Activated CD8-positive, alpha-beta memory T cell treated with anti-CD3 and anti-CD28 coated beads for 24 hours (primary cell): ENCODE measurements at regions not wholly inside any gene's neighbourhood (a gene's known extent, or its start where the extent isn't known, plus 50 kb on each side); places are given as distances from the start of the nearest gene placed in this dataset.

ENCODE experiments used
- DNase-seq: peaks from one replicate; pipeline ENCODE4 v3.0.0-alpha.2; 2020

DNA sequence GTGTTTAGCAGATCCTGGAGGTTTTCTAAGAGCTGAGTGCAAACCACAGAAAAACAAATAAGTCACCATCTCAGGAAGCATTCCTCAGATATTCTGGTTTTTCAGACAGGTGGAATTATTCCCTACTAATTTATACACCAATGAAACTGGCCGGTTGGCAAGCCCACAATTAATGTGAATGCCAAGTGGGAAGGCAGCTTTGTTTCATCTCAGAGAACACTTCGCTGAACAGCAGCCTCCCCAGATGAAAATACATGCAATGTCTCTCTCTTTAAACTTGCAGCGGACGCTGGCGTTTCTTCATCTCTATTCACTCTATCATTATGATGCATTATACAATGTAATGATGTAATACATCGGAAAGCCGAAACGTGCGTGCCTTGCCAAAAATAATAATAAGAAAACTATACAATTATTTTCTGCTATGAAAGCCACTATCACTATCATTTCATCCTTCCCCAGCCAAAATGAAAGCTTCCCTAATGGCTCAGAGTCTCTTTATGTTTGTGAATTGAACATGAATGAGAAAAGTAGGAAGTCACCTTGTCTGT is 649.4 kb downstream of the BCL11A start:
- DNase-seq: no peak

DNA sequence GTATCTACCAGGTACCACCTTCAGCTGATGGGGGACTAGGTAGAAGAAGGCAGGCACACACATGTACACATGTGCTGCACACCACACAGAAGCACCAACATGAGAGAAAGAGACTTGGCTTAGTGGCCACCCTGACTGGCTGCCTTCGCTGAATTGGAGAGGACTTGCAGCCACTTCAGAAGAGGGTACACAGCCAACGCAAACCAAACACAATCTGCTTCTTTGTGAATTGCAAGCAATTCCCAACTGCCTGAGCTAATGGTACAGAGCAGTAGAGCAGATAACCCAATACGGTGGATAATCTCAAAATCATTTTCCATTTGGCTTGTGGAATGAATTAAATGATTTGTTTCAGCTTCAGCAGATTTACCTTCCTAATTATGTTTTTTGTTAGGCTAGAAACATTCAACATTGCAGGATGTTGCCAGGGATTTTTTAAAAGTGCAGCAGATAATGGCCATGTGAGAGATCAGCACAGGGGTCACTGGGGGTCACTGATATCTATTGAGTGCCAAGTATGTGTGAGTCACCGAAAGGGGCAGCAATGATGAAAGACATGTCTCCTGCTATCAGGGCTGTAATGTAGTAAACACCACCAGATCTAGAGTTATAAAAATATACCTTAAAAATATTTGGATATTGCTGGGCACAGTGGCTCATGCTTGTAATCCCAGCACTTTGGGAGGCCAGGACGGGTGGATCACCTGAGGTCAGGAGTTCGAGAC is 652.6 kb downstream of the BCL11A start:
- no peak for DNase-seq

DNA sequence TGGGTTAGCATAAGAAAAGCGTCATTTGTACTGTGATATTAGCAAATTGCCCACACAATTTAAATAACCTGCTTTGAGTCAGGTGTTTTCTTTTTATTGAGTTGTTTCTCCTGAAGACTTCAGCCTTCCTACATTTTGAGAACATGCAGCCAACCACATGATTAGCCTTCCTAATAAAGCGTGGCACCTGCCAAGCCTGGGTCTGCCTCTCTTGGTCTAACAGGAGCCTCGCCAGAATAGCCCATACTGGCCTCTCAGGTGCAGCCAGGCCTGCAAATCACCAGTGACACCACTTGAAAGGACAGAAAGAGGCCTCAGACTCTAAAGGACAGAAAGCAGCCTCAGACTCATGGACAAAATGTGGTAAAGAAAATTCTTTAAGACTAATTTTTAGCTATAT is 653.8 kb downstream of the BCL11A start:
- DNase-seq: no peak

DNA sequence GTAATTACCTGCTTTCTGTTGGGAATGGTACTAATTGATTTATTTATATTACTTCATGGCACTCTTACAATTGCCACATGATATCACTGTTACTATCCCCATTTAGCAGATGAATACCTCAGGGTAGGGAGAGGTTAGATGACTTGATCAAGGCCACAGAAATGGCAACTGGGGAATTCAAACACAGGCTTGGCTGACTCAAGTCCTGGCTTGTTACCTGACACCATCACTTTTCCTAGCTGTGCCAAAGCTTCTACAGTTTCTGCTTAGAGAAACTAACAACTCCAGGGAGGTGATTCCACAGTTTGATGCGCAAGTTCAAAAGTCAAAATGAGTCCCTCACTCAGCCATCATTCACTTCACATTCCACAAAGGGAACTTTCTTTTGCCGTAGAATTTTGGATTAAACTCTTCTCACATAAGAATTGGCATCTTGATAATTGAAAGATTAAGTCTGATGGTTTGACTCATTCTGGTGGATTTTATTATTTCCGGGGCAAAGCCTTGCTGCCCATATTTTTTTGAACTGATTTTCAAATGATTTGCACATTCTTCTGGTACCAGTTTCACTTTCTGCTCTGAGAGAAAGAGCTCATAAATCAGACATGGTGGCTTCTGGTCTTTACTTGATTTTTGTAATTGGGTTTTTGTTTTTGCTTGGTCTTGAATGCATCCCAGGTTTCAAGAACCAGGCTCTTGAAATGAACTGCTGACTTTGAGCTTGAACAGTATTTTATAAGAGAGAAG is 656.8 kb downstream of the BCL11A start:
- no peak for DNase-seq

DNA sequence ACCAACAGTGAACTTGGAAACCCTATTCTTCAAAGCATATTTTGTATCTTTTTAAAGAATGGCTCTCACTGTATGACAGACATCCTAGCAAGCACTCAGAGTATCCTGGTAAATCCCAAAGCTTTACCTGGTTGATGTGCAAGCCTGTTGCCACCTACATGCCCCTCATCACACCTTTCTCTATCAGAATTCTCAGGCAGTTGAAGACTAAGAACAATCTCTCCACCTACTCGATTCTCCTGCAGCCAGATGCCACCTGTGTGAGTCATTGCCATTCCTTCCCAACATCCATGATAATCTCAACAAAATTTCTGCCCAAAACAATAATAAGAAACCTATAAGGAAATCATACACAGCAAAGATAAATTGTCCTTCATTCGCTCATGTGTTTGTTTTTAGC is 659.8 kb downstream of the BCL11A start:
- DNase-seq: no peak

GRCh38 chr2:59892398-59892797 is 661.1 kb downstream of the BCL11A start:
- no peak for DNase-seq

DNA sequence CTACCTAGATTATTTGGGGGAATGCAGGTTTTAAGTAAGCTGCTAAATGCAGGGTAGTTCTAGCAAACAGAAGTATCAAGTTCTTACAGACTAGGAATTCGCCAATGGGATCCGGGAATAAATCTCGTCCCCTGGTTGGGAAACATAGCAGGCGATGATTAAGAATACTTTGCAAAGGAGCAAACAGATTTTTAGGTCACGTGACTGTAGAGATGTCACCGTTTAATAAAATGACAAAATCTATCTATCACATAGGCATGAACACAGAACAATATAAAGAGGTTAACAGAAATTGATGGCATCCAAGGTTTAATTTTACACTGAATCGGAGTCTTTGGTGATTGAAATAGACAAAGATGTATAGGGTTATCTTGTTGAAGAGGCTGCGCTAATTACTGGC is 664.1 kb downstream of the BCL11A start:
- no peak for DNase-seq

DNA sequence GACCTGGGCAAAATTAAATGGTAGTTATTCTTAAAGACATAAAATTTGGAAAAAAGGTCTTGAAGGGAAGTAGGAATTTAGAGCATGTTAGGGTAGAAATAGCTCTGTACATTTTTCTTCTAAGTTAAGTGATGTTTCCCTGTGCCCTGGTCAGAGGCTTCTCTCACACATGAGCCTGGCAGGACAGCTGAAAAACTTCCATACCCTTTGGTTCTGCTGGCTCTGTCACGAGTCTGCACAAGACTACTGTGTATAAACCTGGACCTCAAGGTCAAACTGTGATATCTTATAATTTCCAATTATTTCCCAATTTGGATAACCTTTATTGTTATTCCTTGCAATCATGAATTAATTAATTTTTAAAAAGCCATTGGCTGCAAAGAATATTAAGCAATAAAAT is 664.7 kb downstream of the BCL11A start:
- DNase-seq: no peak

- DNase-seq: no peak
Measured at GRCh38 chr2:59888015-59888414, 665.4 kb downstream of the BCL11A start.

GRCh38 chr2:59887366-59887765 is 666.1 kb downstream of the BCL11A start:
- DNase-seq: no peak

DNA sequence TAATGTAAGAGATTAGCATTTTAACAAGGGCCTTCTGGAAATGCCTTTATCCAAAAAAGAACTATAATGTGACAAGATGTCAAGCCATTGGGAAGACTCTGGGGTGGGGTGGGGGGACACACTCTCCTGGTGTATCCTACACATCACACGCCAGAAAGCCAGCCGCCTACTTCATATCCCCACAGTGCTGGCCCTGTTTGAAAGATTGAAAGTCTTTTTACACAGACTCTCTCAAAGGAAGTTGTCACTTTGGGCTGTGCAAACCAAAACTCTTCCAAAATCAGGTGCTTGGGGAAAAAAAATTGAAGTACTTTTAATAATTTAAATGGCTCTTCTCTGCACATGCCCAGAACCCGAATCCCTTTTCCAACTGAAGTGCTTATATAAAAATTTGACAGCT is 666.7 kb downstream of the BCL11A start:
- no peak for DNase-seq

- no peak for DNase-seq
Measured at GRCh38 chr2:59885541-59885940, 667.9 kb downstream of the BCL11A start.

DNA sequence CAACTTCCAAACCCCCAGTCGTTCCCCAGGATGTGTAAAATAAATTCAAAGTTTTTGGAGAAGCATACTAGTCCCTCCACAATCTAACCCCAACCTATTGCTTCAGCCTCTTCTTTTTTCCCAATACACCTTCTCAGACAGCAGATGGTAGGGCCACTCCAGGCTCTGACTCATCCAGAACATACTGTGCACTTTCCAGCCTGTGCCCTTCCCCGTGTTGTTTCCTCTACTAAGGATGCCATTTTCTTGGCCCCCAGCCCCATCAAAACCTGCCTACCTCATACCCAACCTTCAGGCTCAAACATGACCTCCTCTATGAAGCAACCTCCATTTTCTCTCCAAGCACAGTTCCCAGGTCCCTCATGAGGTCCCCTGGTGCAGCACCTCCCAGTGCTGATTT is 669.3 kb downstream of the BCL11A start:
- no peak for DNase-seq

DNA sequence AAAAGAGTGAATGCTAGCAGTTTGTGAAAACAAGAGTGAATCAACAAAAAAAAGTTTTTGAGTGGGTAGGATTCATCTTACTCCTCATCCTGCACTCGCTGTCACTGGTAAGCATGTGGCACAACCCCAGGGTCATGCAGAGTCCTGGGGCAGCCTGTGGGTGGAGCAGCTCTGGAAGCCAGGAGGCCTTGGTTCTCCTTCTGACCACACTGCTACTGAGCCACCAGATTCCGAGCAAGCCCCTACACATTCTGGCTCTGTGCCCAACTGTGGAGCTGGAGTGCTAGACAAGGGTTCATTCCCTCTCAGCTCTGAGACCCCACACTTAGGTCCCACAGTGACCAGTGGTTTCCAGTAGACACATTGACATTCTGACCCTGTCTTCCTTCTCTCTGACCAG is 670.6 kb downstream of the BCL11A start:
- no peak for DNase-seq

GRCh38 chr2:59882279-59882678 is 671.2 kb downstream of the BCL11A start:
- DNase-seq: no peak

- DNase-seq: no peak
Measured at GRCh38 chr2:59881218-59881617, 672.2 kb downstream of the BCL11A start.

DNA sequence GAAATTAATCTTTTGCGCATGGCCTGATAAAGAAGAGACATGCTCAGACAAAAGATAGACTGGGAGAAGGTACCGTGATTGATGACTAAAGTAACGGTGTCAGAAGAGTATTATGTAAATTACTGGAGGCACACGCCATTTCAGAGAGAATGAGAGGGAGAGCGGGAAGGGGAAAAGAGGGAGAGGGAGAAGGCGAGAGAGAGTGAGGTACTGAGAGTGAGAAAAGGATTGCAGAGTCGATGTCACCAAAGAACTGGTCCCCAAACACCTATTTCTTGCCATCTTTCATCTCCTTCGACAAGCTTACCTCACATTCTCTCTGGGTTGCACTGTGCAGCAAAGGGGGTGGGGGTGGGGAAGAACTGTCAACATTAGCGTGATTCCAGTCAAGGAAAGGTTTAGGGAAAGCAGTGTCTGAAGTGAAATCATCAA is 673.7 kb downstream of the BCL11A start:
- no peak for DNase-seq

DNA sequence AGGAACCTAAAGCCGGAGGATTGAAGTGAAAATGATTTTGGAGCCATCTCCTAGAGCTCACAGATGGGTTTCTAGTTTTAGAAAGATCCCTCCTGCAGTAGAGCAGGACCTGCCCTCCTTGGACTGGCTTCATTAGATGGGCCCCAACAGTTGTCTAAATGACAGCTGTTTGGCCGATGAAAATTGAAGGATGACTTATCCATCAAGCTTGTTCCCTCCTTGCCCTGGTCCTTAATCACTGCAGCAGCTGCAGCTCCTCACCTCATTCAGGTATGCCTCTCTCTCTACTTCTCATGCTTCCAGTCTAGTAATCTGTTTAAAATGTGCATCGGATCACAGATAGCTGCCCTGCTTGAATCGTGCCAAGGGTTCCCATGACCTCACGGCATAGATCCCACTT is 677.6 kb downstream of the BCL11A start:
- DNase-seq: no peak

DNA sequence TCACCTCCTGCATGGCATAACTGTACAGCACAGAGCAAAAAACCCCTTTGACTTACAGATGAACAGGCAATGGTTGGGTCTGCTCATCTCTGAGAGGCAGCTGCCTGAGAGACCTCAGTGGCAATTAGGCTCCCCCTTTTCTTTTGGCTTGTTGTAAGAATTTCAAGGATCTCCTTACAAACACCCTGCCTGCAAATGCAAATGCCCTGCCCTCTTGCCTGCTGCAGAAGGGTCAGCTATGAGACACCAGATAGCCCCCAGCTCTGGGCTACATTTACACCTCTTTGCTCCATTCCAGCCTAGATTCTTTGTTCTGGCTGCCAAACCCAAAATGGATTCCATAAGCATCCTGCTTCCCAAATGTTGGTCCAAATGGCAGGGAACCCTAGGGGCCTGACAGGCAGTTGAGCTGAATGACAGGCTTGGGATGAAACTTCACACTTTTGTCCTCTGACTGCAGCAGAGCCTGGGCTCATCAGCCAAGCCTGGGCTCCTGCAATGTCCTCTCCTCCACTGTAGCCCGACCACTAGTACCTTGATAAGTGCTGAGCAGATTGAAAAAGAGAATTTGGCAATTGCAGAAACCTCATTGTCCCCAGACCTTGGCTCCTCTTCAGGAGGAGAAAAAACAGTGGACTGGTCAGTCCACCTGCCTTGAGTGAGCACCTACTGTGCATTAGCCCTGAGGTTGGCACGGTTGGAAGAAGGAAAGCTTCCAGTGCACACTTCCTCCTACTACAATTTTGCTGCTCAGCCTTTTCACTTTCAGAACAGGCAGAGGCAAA is 678.3 kb downstream of the BCL11A start:
- no peak for DNase-seq

DNA sequence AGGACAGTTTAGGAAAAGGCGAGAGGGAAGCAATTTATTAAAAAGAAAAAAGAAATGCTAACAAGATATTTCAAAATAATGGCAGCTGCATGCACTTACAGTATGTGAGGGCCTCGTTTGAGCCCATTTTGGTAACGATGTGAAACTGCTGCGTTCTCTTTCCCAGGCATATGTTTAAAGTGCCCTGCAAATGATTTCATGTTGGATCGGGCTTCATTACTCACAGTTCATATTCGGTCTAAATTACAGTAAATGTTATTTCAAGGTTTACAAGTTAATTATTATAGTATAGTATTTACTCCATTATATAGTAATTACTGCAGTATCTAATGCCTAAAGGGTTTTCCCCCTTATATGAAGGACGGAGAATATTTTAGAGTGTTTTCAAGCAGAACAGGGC is 679.1 kb downstream of the BCL11A start:
- DNase-seq: no peak

GRCh38 chr2:59871830-59872229 is 681.6 kb downstream of the BCL11A start:
- DNase-seq: no peak

DNA sequence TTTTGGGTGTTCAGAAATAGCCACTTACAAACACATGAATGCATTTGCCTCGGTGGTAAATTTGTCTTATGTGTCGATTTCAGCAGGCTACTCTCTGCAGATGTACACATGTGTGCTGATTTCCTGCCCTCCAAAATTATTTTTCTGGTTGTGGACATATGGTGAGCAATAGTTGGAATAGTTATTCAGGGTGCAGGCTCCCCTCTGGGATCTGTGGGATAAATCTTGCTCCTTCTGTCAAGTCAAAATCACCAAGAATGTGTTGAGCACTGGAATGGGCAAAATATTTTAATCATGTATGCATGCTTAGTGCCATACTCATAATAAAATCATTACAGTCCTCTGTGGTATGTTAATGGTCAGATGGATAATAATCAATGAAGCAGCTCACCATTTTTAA is 684.5 kb downstream of the BCL11A start:
- no peak for DNase-seq

GRCh38 chr2:59866436-59866835 is 687.0 kb downstream of the BCL11A start:
- DNase-seq: no peak

DNA sequence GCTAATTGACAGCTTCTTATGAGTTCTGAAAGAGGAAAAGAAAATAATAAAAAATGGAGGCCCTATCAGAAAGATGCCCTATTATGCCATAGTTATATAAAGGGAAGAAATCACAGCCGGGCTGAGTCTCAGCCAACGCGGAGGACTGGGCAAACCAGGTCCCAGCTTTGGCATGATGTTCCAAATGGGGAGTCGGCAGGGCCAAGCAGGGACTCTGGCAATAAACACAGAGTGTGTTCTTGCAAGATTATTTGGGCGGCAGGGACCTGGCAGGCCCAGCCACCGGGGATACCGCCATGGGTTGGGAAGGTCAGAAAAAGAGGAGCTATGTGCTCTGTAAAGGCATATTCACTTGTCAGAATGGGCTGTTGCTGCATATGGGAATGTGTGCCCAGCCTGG is 694.9 kb downstream of the BCL11A start:
- no peak for DNase-seq
